ENCODE measurements at regions not wholly inside any gene's neighbourhood (a gene's known extent, or its start where the extent isn't known, plus 50 kb on each side); places are given as distances from the start of the nearest gene placed in this dataset.

- no peak for TF ChIP-seq CTCF (conservative IDR thresholded peaks at IDR 0.05; ENCODE audit: low read depth, low read length)
- TF ChIP-seq EZH2 (IDR thresholded peaks at IDR 0.05; ENCODE audit: low read length, unreplicated experiment) = no peak
Measured at GRCh38 chr17:79407385-79407784, 203.5 kb downstream of the RBFOX3 start.
